GM12892 (cell line): ENCODE measurements at regions not wholly inside any gene's neighbourhood (a gene's known extent, or its start where the extent isn't known, plus 50 kb on each side); places are given as distances from the start of the nearest gene placed in this dataset.
"Not testable (repeated sequence)": the region's sequence is repeated elsewhere in the genome, so short reads cannot be mapped to it uniquely, and the experiment has no call there.

ENCODE experiments used
- DNase-seq: peaks from one replicate; pipeline ENCODE4 v3.0.0; 2011; ENCODE audit not compliant: insufficient read length
- FAIRE-seq: peaks from 2 replicates; lab custom pipeline; 2011; peaks lifted over from hg19 to GRCh38; lab: Jason Lieb, UNC
- POLR2A ChIP-seq: IDR thresholded peaks from 2 replicates; pipeline ENCODE4 v1.6.1; 2011; ENCODE audit warnings: low read depth, low read length, control low read depth
- POLR2AphosphoS5 ChIP-seq: IDR thresholded peaks from 2 replicates; pipeline ENCODE4 v1.6.1; 2011; ENCODE audit warnings: low read depth, low read length, control low read depth
- TAF1 ChIP-seq: IDR thresholded peaks from 2 replicates; pipeline ENCODE4 v1.6.1; 2011; ENCODE audit warnings: low read depth, mild to moderate bottlenecking, control low read depth, low read length, borderline replicate concordance

GRCh38 chr9:12272471-12273120, 420.6 kb upstream of the TYRP1 start:
- DNase-seq, result no peak
- TF ChIP-seq POLR2A, result no peak
- no peak for TF ChIP-seq POLR2AphosphoS5
- TF ChIP-seq TAF1, result no peak
- no peak for FAIRE-seq

GRCh38 chr9:12274577-12274976, 418.6 kb upstream of the TYRP1 start:
- TF ChIP-seq POLR2A (no peak), TAF1 (no peak), POLR2AphosphoS5 (no peak)
- no peak for DNase-seq
- FAIRE-seq, result no peak

DNA sequence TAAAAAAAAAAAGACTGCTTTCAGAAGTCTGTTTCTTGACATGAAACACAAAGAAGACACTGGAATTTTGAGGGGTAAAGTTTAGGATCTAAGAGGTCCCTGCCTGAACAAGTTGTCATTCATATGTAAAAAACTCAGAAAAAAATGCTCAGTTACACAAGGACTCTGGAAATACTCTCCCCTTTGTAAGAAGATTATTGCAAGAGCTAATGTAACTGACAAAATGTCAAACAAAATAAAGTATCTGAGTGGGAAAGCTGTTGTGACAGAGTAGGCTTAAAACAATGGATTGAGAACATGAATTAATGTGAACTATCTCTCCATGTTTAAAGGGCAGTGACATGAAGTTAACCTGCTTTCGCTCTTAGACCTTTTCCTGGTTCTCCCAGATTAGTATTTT, 416.7 kb upstream of the TYRP1 start:
- TF ChIP-seq POLR2AphosphoS5 (no peak), TAF1 (no peak), POLR2A (no peak)
- FAIRE-seq, result no peak
- no peak for DNase-seq

DNA sequence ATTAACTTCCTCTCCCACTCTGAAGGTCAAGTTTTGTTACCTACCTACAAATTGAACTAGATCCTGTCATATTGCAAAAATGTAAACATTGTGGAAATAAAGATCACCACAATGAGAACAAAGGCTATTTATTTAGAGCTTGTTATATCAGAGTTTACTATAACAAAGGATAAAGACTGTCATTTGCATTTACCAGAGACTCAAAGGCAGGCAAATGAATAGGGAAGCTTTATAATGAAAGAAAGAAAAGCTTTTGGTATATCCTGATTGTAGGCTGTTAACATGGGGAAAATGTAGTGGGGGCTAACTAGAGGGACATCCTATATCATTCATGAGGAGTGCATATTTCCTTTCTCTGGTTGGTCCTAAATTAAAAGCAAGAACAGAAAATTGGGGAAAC, 403.5 kb upstream of the TYRP1 start:
- no peak for TF ChIP-seq POLR2A
- TF ChIP-seq TAF1, result no peak
- TF ChIP-seq POLR2AphosphoS5, result no peak
- FAIRE-seq (no peak), DNase-seq (no peak)

DNA sequence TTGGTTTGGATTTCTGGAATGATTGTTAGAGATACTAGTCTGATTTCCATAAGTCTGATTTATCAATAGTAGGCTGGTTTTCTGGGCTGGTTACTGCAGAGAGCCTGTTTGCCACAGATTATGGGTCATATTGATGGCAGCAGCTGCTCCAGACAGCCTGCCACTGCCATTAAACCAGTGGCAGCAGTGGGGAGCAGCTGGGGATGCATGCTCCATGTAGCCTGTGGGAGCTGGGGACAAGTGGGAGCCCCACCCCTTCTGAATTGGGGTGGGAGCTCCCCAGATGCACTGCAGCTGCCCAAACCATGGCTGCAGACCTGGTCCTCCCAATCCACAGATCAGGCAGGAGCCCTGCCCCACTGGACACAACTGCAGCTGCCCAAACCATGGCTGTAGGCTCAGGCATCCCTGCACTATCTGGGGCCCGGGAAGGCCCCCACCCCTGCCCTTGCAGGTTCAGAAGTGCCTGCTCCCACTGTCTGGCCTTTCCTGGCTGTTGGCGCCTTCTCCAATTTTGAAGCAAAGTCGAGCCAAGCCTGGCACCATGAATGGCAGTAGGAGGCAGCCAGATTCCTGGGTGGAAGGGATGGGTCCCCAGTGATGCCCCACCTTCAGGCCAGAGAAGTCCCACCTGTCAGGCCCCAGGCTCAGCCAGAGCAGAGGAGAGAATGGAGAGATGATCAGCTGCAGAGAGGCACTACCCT, 402.9 kb upstream of the TYRP1 start:
- TF ChIP-seq TAF1 (no peak), POLR2AphosphoS5 (no peak), POLR2A (no peak)
- DNase-seq, result no peak
- no peak for FAIRE-seq

DNA sequence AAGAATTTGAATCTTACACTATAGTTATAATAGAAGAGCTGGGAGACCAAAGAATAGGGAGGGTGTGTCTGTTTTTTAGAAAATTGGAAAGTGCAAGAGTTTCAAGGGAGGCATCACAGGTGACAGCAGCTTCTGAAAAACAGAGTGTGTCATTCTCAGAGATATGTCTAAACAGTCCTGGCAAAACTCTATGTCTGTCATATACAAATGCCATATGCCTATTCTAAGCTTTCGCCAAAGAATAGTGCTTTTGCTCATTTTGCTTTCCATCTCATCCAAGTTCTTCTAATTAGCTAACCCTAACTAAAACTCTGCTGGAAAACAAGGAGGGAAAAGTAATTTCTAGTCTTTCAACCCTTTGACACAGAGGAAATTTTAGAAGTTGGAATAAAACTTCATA, 388.0 kb upstream of the TYRP1 start:
- no peak for FAIRE-seq
- DNase-seq, result no peak
- TF ChIP-seq POLR2AphosphoS5, result no peak

- TF ChIP-seq POLR2AphosphoS5, result no peak
- TF ChIP-seq POLR2A, result no peak
- no peak for TF ChIP-seq TAF1
- DNase-seq (no peak), FAIRE-seq (no peak)
Measured at GRCh38 chr9:12314589-12314988, 378.6 kb upstream of the TYRP1 start.

- FAIRE-seq, result no peak
- no peak for TF ChIP-seq POLR2AphosphoS5
- TF ChIP-seq TAF1, result no peak
- no peak for TF ChIP-seq POLR2A
Measured at GRCh38 chr9:12318732-12319685, 374.2 kb upstream of the TYRP1 start.

DNA sequence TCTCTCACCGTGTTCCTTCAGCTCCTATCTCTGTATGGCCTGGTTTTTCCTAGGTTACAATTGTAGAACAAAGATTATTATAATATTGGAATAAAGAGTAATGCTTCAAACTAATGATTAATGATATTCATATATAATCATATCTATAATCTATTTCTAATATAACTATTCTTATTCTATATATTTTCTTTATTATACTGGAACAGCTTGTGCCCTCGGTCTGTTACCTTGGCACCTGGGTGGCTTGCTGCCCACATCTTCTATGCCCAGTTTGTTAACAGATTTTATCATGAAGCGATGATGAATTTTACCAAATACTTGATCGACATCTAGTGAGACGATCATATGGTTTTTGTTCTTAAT, 363.6 kb upstream of the TYRP1 start:
- DNase-seq (no peak), FAIRE-seq (no peak)
- TF ChIP-seq POLR2AphosphoS5 (no peak), TAF1 (no peak), POLR2A (no peak)

More at GRCh38 chr9:12318732-12319685, 374.2 kb upstream of the TYRP1 start:
- DNase-seq, result no peak

DNA sequence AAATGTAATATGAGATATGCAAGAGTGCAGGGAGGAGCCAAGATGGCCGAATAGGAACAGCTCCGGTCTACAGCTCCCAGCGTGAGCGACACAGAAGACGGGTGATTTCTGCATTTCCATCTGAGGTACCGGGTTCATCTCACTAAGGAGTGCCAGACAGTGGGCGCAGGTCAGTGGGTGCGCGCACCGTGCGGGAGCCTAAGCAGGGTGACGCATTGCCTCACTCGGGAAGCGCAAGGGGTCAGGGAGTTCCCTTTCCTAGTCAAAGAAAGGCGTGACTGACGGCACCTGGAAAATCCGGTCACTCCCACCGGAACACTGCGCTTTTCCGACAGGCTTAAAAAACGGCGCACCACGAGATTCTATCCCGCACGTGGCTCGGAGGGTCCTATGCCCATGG, 359.2 kb upstream of the TYRP1 start:
- not testable (repeated sequence) for FAIRE-seq, DNase-seq

DNA sequence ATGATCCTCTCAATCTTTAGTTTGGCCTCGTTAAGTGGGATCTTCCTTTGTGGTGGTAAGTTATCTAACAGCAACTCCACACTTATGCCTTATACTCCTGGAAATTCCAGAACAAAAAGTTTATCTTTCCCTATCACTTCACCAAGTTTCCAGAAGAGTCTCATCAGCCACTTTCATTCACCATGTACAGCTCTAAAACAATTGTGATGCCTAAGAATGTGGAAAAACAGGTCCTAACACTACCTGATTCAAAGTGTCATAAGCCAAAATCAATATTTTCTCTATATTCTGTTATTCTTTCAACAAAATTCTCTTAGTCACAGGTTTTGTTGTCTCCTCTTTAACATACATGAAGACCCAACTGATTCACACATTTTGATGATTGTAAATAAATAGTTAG, 342.4 kb upstream of the TYRP1 start:
- FAIRE-seq (no peak), DNase-seq (no peak)
- TF ChIP-seq POLR2A, result no peak
- TF ChIP-seq POLR2AphosphoS5, result no peak
- TF ChIP-seq TAF1, result no peak
